ENCODE measurements at regions not wholly inside any gene's neighbourhood (a gene's known extent, or its start where the extent isn't known, plus 50 kb on each side); places are given as distances from the start of the nearest gene placed in this dataset.

- ATAC-seq, result no peak
- no TSS peak for BruUV-seq (replicated peaks)
- Histone ChIP-seq H3K27me3 (ENCODE audit: insufficient read depth, low read length) (no peaks in the 10 kb centered on the region), H2AFZ (ENCODE audit: low read depth, low read length, poor library complexity, severe bottlenecking) (no peak overlapping the region), H3K4me3 (replicated peaks in 1 of 2; ENCODE audit: low read depth in 1 of 2, low read length in 2 of 2) (no peak overlapping the region), H3K4me1 (ENCODE audit: control insufficient read depth in 1 of 2, insufficient read depth in 2 of 2, low read length in 2 of 2) (no peaks in the 10 kb centered on the region), H3K9me3 (ENCODE audit: control insufficient read depth in 1 of 2, insufficient read depth in 1 of 2, low read depth in 1 of 2, low read length in 2 of 2) (no peaks in the 10 kb centered on the region), H3K4me2 (ENCODE audit: low read length) (no peak overlapping the region), H3K27ac (ENCODE audit: low read depth, low read length) (no peak overlapping the region), H3K9ac (ENCODE audit: low read length) (no peak overlapping the region), H4K20me1 (ENCODE audit: insufficient read depth) (no peaks in the 10 kb centered on the region), H3K9me2 (ENCODE audit: insufficient read depth) (no peaks in the 10 kb centered on the region), H3K79me2 (ENCODE audit: insufficient read depth, low read length) (no peaks in the 10 kb centered on the region), H3K36me3 (ENCODE audit: control insufficient read depth in 1 of 2, insufficient read depth in 2 of 2, low read length in 2 of 2) (no peaks in the 10 kb centered on the region)
- DNase-seq (ENCODE audit: low read depth, low spot score), result no peak
- ChIA-PET CTCF (no interaction called here), POLR2A (no interaction called here), RAD21 (ENCODE audit: low non-redundant PET in 1 of 2, low total read pairs in 2 of 2, uncharacterized antibody in 2 of 2, unreplicated experiment in 2 of 2) (no interaction called here)
- TF ChIP-seq EZH2 (IDR thresholded peaks at IDR 0.05) (no peak), YY1 (IDR thresholded peaks at IDR 0.05; ENCODE audit: extremely low read depth, insufficient replicate concordance, low read depth, low read length) (no peak)
- intact Hi-C loops (cut with micrococcal nuclease), result no loop called here
These were observed 264.0 kb downstream of the MAN2A1 start for GRCh38 chr5:109953761-109954160.

GRCh38 chr5:109956884-109957283, 267.2 kb downstream of the MAN2A1 start:
- Histone ChIP-seq H3K4me1 (ENCODE audit: control insufficient read depth in 1 of 2, insufficient read depth in 2 of 2, low read length in 2 of 2) (no peaks in the 10 kb centered on the region), H3K27ac (ENCODE audit: low read depth, low read length) (no peak overlapping the region), H4K20me1 (ENCODE audit: insufficient read depth) (no peaks in the 10 kb centered on the region), H3K36me3 (ENCODE audit: control insufficient read depth in 1 of 2, insufficient read depth in 2 of 2, low read length in 2 of 2) (no peaks in the 10 kb centered on the region), H3K27me3 (ENCODE audit: insufficient read depth, low read length) (no peaks in the 10 kb centered on the region), H3K9me3 (ENCODE audit: control insufficient read depth in 1 of 2, insufficient read depth in 1 of 2, low read depth in 1 of 2, low read length in 2 of 2) (no peaks in the 10 kb centered on the region), H3K4me2 (ENCODE audit: low read length) (no peak overlapping the region), H2AFZ (ENCODE audit: low read depth, low read length, poor library complexity, severe bottlenecking) (no peak overlapping the region), H3K9ac (ENCODE audit: low read length) (no peak overlapping the region), H3K4me3 (replicated peaks in 1 of 2; ENCODE audit: low read depth in 1 of 2, low read length in 2 of 2) (no peak overlapping the region), H3K79me2 (ENCODE audit: insufficient read depth, low read length) (no peaks in the 10 kb centered on the region), H3K9me2 (ENCODE audit: insufficient read depth) (no peaks in the 10 kb centered on the region)
- DNase-seq (ENCODE audit: low read depth, low spot score), result no peak
- ATAC-seq, result no peak
- TF ChIP-seq ZFX (IDR thresholded peaks at IDR 0.05), result no peak
- TF ChIP-seq ZNF274 (IDR thresholded peaks at IDR 0.05; ENCODE audit: low read depth, low read length), result no peak
- no peak for TF ChIP-seq TCF7L2 (IDR thresholded peaks at IDR 0.05; ENCODE audit: borderline replicate concordance, extremely low read depth, insufficient read depth, insufficient read length)
- RAD21 ChIA-PET (ENCODE audit: low non-redundant PET in 1 of 2, low total read pairs in 2 of 2, uncharacterized antibody in 2 of 2, unreplicated experiment in 2 of 2), result no interaction called here
- no TSS peak for BruUV-seq (replicated peaks)
- POLR2A ChIA-PET, result no interaction called here
- CTCF ChIA-PET, result no interaction called here
- intact Hi-C loops (cut with micrococcal nuclease), result no loop called here
